ENCODE measurements at regions not wholly inside any gene's neighbourhood (a gene's known extent, or its start where the extent isn't known, plus 50 kb on each side); places are given as distances from the start of the nearest gene placed in this dataset.

- no peak for TF ChIP-seq CTCF (IDR thresholded peaks at IDR 0.05; ENCODE audit: insufficient read depth, low read length)
- no peak for TF ChIP-seq REST (IDR thresholded peaks at IDR 0.05; ENCODE audit: insufficient replicate concordance, low read depth)
Observed at GRCh38 chr2:66202586-66202985, 232.3 kb upstream of the MEIS1 start.

All from HL-60 (cell line).